A549 (cell line): ENCODE measurements at regions not wholly inside any gene's neighbourhood (a gene's known extent, or its start where the extent isn't known, plus 50 kb on each side); places are given as distances from the start of the nearest gene placed in this dataset.

Source experiments
- BHLHE40 ChIP-seq: IDR thresholded peaks from 2 replicates; pipeline ENCODE4 v1.6.1; 2012; ENCODE audit warnings: low read depth, low read length, inconsistent platforms
- EP300 ChIP-seq, 2 experiments: fragments of >200 bp; sonication (Bioruptor Twin); formaldehyde crosslinking; IDR thresholded peaks; 2 replicates in 1 of 2; 3 replicates in 1 of 2; pipeline ENCODE4 v1.6.1; 2016 to 2017
- GATA3 ChIP-seq: IDR thresholded peaks from 2 replicates; pipeline ENCODE4 v1.6.1; 2012; ENCODE audit warnings: borderline replicate concordance
- MAFK ChIP-seq: fragments of 450-650 bp; IDR thresholded peaks from 2 replicates; pipeline ENCODE4 v1.6.1; 2014; ENCODE audit not compliant: partially characterized antibody
- MAZ ChIP-seq: fragments of 150-350 bp; IDR thresholded peaks from 2 replicates; pipeline ENCODE4 v1.6.1; 2014; ENCODE audit warnings: antibody characterized with exemption, low read depth, low read length, borderline replicate concordance
- POLR2A ChIP-seq: IDR thresholded peaks from 2 replicates; pipeline ENCODE4 v1.6.1; 2012; ENCODE audit warnings: mild to moderate bottlenecking, low read length
- RAD21 ChIP-seq, 2 experiments: fragments of >200 bp in 1 of 2; sonication (Bioruptor Twin) in 1 of 2; formaldehyde crosslinking in 1 of 2; IDR thresholded peaks in 1 of 2; conservative IDR thresholded peaks in 1 of 2; 2 replicates in 1 of 2; 3 replicates in 1 of 2; pipeline ENCODE4 v1.6.1; 2012 to 2018; ENCODE audit warnings: inconsistent platforms in 1 of 2
- ZSCAN20 ChIP-seq: fragments of 250-450 bp; sonication (Bioruptor Pico); IDR thresholded peaks from 2 replicates; pipeline ENCODE4 v1.8.0; 2022; ENCODE audit warnings: mild to moderate bottlenecking, moderate library complexity
- TF ChIP-seq, protein P1 (sequence below): fragments of 200-600 bp; sonication (generic); IDR thresholded peaks from 2 replicates; pipeline ENCODE4 v1.6.1; 2016; ENCODE audit warnings: antibody characterized with exemption, mild to moderate bottlenecking, moderate library complexity
- TF ChIP-seq, protein P2 (sequence below): fragments of >200 bp; sonication (Bioruptor Twin); formaldehyde crosslinking; IDR thresholded peaks from 3 replicates; pipeline ENCODE4 v1.5.1; 2016
- TF ChIP-seq, protein P3 (sequence below): fragments of 150-350 bp; IDR thresholded peaks from 2 replicates; pipeline ENCODE4 v1.6.1; 2014; ENCODE audit warnings: low read depth, mild to moderate bottlenecking, low read length
- TF ChIP-seq, protein P4 (sequence below): fragments of >200 bp; sonication (Bioruptor Twin); formaldehyde crosslinking; IDR thresholded peaks from 3 replicates; pipeline ENCODE4 v1.6.1; 2016

DNA sequence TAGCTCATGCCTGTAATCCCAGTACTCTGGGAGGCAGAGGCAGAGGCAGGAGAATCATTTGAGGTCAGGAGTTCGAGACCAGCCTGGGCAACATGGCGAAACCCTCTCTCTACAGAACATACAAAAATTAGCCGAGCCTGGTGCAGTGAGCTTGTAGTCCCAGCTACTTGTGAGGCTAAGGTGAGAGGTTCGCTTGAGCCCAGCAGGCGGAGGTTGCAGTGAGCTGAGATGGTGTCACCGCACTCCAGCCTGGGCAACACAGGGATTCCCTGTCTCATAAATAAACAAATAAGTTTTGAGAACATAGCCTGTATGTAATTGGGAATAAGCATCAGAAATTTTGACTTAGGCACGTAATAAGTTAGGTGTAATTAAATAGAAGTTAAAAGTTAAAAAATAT is 971.7 kb upstream of the COX7C start:
- TF ChIP-seq MAZ (no peak), GATA3 (no peak), RAD21 (conservative IDR thresholded peaks at IDR 0.05 in 1 of 2, IDR thresholded peaks at IDR 0.05 in 1 of 2) (no peak), MAFK (no peak), POLR2A (no peak), ZSCAN20 (CRISPR knock-in tag) (no peak), BHLHE40 (no peak), EP300 (IDR thresholded peaks at IDR 0.05) (no peak)
- TF ChIP-seq, protein P1, sequence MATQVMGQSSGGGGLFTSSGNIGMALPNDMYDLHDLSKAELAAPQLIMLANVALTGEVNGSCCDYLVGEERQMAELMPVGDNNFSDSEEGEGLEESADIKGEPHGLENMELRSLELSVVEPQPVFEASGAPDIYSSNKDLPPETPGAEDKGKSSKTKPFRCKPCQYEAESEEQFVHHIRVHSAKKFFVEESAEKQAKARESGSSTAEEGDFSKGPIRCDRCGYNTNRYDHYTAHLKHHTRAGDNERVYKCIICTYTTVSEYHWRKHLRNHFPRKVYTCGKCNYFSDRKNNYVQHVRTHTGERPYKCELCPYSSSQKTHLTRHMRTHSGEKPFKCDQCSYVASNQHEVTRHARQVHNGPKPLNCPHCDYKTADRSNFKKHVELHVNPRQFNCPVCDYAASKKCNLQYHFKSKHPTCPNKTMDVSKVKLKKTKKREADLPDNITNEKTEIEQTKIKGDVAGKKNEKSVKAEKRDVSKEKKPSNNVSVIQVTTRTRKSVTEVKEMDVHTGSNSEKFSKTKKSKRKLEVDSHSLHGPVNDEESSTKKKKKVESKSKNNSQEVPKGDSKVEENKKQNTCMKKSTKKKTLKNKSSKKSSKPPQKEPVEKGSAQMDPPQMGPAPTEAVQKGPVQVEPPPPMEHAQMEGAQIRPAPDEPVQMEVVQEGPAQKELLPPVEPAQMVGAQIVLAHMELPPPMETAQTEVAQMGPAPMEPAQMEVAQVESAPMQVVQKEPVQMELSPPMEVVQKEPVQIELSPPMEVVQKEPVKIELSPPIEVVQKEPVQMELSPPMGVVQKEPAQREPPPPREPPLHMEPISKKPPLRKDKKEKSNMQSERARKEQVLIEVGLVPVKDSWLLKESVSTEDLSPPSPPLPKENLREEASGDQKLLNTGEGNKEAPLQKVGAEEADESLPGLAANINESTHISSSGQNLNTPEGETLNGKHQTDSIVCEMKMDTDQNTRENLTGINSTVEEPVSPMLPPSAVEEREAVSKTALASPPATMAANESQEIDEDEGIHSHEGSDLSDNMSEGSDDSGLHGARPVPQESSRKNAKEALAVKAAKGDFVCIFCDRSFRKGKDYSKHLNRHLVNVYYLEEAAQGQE: no peak
- TF ChIP-seq, protein P2, sequence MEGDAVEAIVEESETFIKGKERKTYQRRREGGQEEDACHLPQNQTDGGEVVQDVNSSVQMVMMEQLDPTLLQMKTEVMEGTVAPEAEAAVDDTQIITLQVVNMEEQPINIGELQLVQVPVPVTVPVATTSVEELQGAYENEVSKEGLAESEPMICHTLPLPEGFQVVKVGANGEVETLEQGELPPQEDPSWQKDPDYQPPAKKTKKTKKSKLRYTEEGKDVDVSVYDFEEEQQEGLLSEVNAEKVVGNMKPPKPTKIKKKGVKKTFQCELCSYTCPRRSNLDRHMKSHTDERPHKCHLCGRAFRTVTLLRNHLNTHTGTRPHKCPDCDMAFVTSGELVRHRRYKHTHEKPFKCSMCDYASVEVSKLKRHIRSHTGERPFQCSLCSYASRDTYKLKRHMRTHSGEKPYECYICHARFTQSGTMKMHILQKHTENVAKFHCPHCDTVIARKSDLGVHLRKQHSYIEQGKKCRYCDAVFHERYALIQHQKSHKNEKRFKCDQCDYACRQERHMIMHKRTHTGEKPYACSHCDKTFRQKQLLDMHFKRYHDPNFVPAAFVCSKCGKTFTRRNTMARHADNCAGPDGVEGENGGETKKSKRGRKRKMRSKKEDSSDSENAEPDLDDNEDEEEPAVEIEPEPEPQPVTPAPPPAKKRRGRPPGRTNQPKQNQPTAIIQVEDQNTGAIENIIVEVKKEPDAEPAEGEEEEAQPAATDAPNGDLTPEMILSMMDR: no peak
- TF ChIP-seq, protein P3, sequence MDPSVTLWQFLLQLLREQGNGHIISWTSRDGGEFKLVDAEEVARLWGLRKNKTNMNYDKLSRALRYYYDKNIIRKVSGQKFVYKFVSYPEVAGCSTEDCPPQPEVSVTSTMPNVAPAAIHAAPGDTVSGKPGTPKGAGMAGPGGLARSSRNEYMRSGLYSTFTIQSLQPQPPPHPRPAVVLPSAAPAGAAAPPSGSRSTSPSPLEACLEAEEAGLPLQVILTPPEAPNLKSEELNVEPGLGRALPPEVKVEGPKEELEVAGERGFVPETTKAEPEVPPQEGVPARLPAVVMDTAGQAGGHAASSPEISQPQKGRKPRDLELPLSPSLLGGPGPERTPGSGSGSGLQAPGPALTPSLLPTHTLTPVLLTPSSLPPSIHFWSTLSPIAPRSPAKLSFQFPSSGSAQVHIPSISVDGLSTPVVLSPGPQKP: no peak
- TF ChIP-seq, protein P4, sequence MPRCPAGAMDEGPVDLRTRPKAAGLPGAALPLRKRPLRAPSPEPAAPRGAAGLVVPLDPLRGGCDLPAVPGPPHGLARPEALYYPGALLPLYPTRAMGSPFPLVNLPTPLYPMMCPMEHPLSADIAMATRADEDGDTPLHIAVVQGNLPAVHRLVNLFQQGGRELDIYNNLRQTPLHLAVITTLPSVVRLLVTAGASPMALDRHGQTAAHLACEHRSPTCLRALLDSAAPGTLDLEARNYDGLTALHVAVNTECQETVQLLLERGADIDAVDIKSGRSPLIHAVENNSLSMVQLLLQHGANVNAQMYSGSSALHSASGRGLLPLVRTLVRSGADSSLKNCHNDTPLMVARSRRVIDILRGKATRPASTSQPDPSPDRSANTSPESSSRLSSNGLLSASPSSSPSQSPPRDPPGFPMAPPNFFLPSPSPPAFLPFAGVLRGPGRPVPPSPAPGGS: no peak
